ENCODE measurements at regions not wholly inside any gene's neighbourhood (a gene's known extent, or its start where the extent isn't known, plus 50 kb on each side); places are given as distances from the start of the nearest gene placed in this dataset.

DNA sequence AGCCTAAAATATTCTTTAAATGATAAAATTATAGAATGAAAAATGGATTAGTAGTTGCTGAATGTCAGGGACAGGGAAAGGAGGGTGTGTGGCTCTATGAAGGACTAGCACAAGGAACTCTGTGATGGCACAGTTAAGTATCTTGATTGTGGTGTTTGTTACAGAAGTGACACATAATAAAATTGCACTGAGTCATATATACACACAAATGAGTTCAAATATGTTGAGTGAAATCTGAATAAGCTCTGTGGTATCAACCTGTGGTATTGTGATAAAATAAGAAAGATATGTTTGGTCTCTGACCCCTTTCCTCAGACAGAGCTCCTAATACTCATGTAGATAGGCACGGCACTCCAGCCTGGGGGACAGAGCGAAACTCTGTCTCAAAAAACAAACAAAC is 181.5 kb upstream of the TRIM24 start:
- TF ChIP-seq, protein P1, sequence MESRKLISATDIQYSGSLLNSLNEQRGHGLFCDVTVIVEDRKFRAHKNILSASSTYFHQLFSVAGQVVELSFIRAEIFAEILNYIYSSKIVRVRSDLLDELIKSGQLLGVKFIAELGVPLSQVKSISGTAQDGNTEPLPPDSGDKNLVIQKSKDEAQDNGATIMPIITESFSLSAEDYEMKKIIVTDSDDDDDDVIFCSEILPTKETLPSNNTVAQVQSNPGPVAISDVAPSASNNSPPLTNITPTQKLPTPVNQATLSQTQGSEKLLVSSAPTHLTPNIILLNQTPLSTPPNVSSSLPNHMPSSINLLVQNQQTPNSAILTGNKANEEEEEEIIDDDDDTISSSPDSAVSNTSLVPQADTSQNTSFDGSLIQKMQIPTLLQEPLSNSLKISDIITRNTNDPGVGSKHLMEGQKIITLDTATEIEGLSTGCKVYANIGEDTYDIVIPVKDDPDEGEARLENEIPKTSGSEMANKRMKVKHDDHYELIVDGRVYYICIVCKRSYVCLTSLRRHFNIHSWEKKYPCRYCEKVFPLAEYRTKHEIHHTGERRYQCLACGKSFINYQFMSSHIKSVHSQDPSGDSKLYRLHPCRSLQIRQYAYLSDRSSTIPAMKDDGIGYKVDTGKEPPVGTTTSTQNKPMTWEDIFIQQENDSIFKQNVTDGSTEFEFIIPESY (IDR thresholded peaks at IDR 0.05; ENCODE audit: extremely low read depth, insufficient replicate concordance, low read length) = no peak
- TF ChIP-seq, protein P2, sequence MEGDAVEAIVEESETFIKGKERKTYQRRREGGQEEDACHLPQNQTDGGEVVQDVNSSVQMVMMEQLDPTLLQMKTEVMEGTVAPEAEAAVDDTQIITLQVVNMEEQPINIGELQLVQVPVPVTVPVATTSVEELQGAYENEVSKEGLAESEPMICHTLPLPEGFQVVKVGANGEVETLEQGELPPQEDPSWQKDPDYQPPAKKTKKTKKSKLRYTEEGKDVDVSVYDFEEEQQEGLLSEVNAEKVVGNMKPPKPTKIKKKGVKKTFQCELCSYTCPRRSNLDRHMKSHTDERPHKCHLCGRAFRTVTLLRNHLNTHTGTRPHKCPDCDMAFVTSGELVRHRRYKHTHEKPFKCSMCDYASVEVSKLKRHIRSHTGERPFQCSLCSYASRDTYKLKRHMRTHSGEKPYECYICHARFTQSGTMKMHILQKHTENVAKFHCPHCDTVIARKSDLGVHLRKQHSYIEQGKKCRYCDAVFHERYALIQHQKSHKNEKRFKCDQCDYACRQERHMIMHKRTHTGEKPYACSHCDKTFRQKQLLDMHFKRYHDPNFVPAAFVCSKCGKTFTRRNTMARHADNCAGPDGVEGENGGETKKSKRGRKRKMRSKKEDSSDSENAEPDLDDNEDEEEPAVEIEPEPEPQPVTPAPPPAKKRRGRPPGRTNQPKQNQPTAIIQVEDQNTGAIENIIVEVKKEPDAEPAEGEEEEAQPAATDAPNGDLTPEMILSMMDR (IDR thresholded peaks at IDR 0.05 in 2 of 3, conservative IDR thresholded peaks at IDR 0.05 in 1 of 3; ENCODE audit: borderline replicate concordance in 1 of 3, insufficient read depth in 1 of 3, low read depth in 2 of 3, low read length in 2 of 3) = no peak
- no peak for TF ChIP-seq ZNF274 (IDR thresholded peaks at IDR 0.05; ENCODE audit: low read depth, low read length)
- TF ChIP-seq POLR2A (IDR thresholded peaks at IDR 0.05; ENCODE audit: borderline replicate concordance, extremely low read depth, insufficient read depth, insufficient read length) = no peak
- no peak for TF ChIP-seq EZH2 (IDR thresholded peaks at IDR 0.05)
- TF ChIP-seq, protein P3, sequence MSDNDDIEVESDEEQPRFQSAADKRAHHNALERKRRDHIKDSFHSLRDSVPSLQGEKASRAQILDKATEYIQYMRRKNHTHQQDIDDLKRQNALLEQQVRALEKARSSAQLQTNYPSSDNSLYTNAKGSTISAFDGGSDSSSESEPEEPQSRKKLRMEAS (IDR thresholded peaks at IDR 0.05) = no peak
- TF ChIP-seq POLR2AphosphoS5 (IDR thresholded peaks at IDR 0.05; ENCODE audit: low read depth, low read length) = no peak
- TF ChIP-seq, protein P4, sequence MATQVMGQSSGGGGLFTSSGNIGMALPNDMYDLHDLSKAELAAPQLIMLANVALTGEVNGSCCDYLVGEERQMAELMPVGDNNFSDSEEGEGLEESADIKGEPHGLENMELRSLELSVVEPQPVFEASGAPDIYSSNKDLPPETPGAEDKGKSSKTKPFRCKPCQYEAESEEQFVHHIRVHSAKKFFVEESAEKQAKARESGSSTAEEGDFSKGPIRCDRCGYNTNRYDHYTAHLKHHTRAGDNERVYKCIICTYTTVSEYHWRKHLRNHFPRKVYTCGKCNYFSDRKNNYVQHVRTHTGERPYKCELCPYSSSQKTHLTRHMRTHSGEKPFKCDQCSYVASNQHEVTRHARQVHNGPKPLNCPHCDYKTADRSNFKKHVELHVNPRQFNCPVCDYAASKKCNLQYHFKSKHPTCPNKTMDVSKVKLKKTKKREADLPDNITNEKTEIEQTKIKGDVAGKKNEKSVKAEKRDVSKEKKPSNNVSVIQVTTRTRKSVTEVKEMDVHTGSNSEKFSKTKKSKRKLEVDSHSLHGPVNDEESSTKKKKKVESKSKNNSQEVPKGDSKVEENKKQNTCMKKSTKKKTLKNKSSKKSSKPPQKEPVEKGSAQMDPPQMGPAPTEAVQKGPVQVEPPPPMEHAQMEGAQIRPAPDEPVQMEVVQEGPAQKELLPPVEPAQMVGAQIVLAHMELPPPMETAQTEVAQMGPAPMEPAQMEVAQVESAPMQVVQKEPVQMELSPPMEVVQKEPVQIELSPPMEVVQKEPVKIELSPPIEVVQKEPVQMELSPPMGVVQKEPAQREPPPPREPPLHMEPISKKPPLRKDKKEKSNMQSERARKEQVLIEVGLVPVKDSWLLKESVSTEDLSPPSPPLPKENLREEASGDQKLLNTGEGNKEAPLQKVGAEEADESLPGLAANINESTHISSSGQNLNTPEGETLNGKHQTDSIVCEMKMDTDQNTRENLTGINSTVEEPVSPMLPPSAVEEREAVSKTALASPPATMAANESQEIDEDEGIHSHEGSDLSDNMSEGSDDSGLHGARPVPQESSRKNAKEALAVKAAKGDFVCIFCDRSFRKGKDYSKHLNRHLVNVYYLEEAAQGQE (IDR thresholded peaks at IDR 0.05; ENCODE audit: low read depth) = no peak
- TF ChIP-seq, protein P5, sequence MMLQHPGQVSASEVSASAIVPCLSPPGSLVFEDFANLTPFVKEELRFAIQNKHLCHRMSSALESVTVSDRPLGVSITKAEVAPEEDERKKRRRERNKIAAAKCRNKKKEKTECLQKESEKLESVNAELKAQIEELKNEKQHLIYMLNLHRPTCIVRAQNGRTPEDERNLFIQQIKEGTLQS (IDR thresholded peaks at IDR 0.05) = no peak
- TF ChIP-seq CBX3 (IDR thresholded peaks at IDR 0.05; ENCODE audit: low read depth) = no peak
- no peak for TF ChIP-seq EZH2phosphoT487 (IDR thresholded peaks at IDR 0.05; ENCODE audit: borderline replicate concordance)
- no peak for TF ChIP-seq ZFX (IDR thresholded peaks at IDR 0.05)
- TF ChIP-seq JUND (IDR thresholded peaks at IDR 0.05) = no peak

Measured in HCT116 (cell line).